ENCODE measurements at regions not wholly inside any gene's neighbourhood (a gene's known extent, or its start where the extent isn't known, plus 50 kb on each side); places are given as distances from the start of the nearest gene placed in this dataset.

DNA sequence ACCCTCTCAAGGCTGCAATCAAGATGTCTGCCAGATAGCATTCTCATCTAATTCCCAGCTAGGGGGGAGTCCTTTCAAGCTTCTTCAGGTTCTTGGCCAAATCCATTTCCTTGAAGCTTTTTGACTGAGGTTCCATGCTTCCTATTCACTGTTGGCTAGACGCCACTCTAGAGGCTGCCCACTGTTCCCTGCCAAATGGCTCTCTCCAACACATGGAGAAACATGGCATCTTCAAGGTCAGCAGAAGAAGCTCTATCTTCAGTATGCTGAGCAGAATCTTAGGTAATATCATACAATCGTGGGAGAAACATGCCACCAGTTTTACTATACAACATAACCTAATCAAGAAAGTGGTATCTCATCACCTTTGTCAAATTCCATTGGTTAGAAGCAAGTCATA lies 1985.1 kb upstream of the CELF4 start:
- TF ChIP-seq, protein P1, sequence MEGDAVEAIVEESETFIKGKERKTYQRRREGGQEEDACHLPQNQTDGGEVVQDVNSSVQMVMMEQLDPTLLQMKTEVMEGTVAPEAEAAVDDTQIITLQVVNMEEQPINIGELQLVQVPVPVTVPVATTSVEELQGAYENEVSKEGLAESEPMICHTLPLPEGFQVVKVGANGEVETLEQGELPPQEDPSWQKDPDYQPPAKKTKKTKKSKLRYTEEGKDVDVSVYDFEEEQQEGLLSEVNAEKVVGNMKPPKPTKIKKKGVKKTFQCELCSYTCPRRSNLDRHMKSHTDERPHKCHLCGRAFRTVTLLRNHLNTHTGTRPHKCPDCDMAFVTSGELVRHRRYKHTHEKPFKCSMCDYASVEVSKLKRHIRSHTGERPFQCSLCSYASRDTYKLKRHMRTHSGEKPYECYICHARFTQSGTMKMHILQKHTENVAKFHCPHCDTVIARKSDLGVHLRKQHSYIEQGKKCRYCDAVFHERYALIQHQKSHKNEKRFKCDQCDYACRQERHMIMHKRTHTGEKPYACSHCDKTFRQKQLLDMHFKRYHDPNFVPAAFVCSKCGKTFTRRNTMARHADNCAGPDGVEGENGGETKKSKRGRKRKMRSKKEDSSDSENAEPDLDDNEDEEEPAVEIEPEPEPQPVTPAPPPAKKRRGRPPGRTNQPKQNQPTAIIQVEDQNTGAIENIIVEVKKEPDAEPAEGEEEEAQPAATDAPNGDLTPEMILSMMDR (IDR thresholded peaks at IDR 0.05; ENCODE audit: insufficient read depth, low read length, poor library complexity, severe bottlenecking) = no peak
- TF ChIP-seq EZH2phosphoT487 (conservative IDR thresholded peaks at IDR 0.05; ENCODE audit: low read length) = no peak

Measured in SU-DHL-6 (cell line).